ENCODE measurements at regions not wholly inside any gene's neighbourhood (a gene's known extent, or its start where the extent isn't known, plus 50 kb on each side); places are given as distances from the start of the nearest gene placed in this dataset.

DNA sequence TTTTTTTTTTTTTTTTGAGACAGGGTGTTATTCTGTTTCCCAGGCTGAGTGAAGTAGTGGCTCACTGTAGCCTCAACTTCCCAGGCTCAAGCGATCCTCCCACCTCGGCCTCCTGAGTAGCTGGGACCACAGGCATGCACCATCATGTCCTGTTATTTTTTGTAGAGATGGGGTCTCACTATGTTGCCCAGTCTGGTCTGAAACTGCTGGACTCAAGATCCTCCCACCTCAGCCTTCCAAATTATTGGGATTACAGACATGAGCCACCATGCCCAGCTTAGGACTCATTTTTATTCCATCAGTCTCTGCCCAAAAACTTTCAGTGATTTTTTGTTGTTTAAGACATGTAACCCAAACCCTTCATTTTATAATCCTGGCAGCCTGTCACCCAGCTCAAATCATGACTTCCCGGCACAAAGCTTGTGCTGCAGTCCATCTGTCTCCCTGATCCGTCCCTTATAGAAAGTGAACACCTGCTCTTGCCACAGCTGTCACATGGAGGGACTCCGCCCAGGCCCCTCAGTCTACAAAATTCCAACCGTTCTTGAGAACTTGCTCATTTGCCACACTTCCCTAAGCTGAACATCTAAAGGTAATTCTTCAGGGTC, 183.9 kb upstream of the JARID2 start:
- ATAC-seq (no peak), DNase-seq (no peak)
- Mint-ChIP-seq H3K4me3 (no peak overlapping the region), H3K9me3 (ENCODE audit: low read depth) (no peaks in the 10 kb centered on the region), H3K4me1 (peaks cover 3% of the 10 kb centered on the region), H3K27me3 (no peaks in the 10 kb centered on the region), H3K27ac (no peak overlapping the region), H3K36me3 (no peaks in the 10 kb centered on the region)
- CTCF ChIA-PET: no interaction called here

DNA sequence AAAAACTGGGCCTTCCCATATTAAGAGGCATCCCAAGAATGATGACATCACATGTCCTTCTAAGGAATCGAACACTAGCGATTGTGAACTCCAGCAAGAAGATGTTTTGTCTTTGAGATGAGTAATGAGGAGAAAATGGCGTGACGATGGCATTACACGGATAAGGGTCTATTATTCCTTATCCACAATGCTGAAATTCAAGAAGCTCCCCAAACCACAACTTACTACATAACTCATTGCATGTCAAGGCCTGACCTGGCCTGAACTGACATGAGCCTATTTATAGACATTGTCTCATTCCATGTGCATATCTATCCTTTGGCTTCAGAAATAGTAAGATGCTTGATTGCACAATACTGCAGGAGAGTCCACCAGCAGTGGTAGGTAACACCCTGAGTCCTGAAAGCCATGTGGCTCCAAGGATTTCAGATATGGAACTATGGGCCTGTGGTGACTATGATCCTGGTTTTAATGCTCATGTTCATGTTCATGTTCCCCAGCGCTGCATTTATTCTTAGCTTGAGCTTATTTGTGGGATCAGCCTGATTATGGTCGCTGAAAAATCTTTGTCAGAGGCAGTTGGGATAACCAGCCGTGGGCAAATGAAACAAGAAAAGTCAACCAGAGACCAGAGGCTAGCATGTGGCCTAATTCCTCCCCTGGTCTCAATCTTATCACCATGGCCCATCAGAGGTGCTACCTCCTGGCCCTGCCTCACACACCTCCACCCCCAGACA, 183.2 kb upstream of the JARID2 start:
- no peak overlapping the region for H3K4me3 Mint-ChIP-seq
- peaks cover 3% of the 10 kb centered on the region for H3K4me1 Mint-ChIP-seq
- ATAC-seq (no peak), DNase-seq (no peak)
- H3K27ac Mint-ChIP-seq: no peak overlapping the region
- CTCF ChIA-PET: no interaction called here
- no peaks in the 10 kb centered on the region for H3K27me3 Mint-ChIP-seq
- H3K9me3 Mint-ChIP-seq (ENCODE audit: low read depth): no peaks in the 10 kb centered on the region
- H3K36me3 Mint-ChIP-seq: no peaks in the 10 kb centered on the region

DNA sequence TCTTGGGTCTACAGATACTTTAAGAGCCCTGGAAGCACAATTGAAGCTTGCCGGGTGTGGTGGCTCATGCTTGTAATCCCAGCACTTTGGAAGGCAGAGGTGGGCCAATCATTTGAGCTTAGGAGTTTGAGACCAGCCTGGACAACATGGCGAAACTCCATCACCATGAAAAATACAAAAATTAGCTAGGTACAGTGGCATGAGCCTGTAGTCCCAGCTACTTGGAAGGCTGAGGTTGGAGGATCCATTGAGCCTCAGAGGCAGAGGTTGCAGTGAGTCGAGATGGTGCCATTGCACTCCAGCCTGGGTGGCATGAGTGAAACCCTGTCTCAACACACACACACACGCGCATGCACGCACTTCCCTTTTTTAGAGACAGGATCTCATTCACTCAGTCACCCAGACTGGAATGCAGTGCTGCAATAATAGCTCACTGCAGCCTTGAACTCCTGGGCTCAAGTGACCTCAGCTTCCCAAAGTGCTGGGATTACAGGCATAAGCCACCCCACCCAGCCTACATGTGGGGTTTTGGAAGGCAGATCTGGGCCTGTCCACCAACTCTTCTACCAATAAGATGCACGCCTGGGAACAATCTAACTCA, 182.5 kb upstream of the JARID2 start:
- no peaks in the 10 kb centered on the region for H3K36me3 Mint-ChIP-seq

DNA sequence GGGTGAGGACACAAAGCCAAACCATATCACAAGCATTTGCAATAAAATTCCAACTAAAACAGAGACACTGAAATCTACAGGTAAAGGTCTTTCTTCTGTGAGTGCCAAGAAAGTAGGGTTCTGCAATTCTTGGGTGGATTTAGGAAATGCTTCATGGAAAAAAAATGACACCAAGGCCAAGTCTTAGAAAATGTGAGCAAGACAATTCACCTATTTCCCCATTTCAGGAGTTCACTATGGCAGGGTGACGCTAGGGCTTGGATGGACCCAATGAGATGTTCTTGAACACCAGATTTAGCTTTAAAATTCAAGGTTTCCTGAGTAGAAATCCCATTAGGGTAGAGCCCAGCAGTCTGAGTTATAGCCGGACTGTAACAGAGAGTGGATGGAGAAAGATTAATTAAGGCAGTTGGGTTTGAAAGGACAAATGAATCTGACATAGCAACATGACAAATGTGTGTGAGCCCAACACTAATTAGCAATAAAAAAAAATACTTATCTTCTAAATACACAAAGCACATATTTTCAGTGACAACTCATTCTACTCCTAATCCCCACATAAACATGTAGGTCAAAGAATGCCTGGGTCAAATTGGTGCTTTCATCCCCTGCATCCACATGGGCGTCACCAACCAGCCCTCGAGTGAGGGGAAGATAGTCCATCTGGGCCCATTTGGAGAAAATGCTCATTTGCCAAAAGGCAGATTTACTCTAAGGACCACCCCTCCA, 180.4 kb upstream of the JARID2 start:
- no peak for ATAC-seq
- Mint-ChIP-seq H3K4me3 (no peak overlapping the region), H3K9me3 (ENCODE audit: low read depth) (no peaks in the 10 kb centered on the region), H3K27me3 (no peaks in the 10 kb centered on the region), H3K36me3 (no peaks in the 10 kb centered on the region), H3K27ac (no peak overlapping the region), H3K4me1 (no peaks in the 10 kb centered on the region)
- CTCF ChIA-PET: no interaction called here
- no peak for DNase-seq

More for the DNA sequence above, 182.5 kb upstream of the JARID2 start:
- ATAC-seq (no peak), DNase-seq (no peak)
- CTCF ChIA-PET: no interaction called here
- Mint-ChIP-seq H3K4me3 (no peak overlapping the region), H3K4me1 (no peaks in the 10 kb centered on the region), H3K27ac (no peak overlapping the region), H3K27me3 (no peaks in the 10 kb centered on the region), H3K9me3 (ENCODE audit: low read depth) (no peaks in the 10 kb centered on the region)

DNA sequence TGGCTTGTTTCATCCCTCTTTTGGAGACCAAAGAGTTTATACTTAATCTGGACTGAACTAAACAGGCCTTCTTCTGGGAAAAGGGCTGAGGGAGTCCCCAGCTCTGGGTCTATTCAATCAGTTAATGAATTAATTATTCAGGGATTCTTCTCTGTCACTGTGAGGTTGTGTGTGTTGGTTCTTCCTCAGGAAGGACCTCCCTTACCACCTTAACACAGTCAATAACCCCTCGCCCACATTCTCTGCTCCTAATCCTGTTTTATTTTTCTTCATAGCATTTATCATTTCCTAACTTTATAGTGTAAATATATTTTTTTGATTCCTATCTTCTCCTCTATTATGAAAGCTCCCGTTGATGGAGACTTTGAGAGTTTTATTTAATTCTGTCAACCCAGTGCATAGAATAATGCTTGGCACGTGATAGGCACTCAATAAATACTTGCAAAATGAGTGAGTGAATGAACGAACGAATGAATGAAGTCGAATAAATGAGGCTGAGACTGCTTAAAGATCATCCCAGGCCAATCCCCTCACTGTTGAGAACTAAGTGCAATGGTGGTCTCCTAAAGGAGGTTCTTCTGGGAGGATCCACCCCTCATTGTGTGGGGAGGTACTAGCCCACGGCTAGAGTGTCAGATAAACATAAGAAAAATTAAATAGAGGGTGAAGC, 179.6 kb upstream of the JARID2 start:
- CTCF ChIA-PET: no interaction called here
- DNase-seq: no peak
- Mint-ChIP-seq H3K4me3 (no peak overlapping the region), H3K9me3 (ENCODE audit: low read depth) (no peaks in the 10 kb centered on the region), H3K27me3 (no peaks in the 10 kb centered on the region), H3K4me1 (no peaks in the 10 kb centered on the region), H3K36me3 (no peaks in the 10 kb centered on the region), H3K27ac (no peak overlapping the region)
- no peak for ATAC-seq

DNA sequence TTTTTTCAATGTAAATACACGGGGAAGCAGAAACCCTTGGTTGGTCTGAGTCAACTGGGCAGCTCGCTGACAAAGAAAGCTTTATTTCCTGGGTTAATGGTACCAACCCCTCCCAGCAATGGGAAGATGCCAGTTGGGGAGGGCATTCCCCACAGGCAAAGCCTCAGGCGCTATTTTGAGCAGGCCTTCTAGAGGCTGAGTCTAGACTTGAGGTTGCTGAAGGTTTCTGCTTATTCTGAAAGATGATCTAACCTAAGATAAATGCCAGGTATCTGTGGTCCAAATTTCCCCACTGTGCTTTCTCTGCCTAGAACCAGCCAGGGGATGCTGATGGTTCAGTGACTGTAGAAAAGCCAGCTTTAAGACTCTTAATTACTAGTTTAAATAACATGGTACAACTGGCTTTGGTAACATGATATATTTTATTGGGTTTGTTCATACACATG, 172.5 kb upstream of the JARID2 start:
- ATAC-seq: no peak
- CTCF ChIA-PET: interaction anchor here (0.6 kb wide), 1 partner anchor 426 kb away, joined by 3 read pairs; no protein-coding TSS in a partner anchor
- H3K27ac Mint-ChIP-seq: no peak overlapping the region
- H3K36me3 Mint-ChIP-seq: no peaks in the 10 kb centered on the region
- H3K4me3 Mint-ChIP-seq: no peak overlapping the region
- no peak for DNase-seq
- no peaks in the 10 kb centered on the region for H3K4me1 Mint-ChIP-seq
- H3K9me3 Mint-ChIP-seq (ENCODE audit: low read depth): no peaks in the 10 kb centered on the region
- no peaks in the 10 kb centered on the region for H3K27me3 Mint-ChIP-seq

DNA sequence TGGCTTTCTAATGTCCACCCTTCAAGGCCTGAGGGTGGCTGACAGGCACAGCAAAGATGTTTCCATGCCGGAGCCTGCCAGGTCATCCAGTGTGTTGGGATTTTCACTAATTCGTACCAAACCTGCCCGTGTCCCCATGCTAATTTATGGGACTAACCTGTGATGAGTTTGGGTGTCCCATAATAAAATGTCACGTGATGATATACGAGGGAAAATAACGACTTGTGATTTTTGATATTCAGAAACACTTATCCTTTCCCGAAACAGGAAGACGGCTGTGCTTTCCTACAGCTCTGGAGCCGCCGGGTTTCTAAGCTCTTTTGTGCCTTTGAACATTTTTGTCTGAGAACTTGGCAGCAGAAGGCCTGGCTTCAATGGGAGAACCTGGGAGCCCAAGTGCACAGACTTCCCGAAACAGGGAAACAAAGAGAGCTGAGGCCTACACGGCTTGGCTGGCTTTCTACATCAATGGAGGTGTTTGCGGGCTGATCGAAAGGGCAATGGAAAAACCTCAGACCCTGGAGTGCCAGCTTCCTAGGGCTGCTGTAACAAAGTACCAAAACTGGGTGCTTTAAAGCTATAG, 171.9 kb upstream of the JARID2 start:
- Mint-ChIP-seq H3K27me3 (no peaks in the 10 kb centered on the region), H3K27ac (no peak overlapping the region), H3K4me3 (no peak overlapping the region), H3K36me3 (no peaks in the 10 kb centered on the region), H3K9me3 (ENCODE audit: low read depth) (no peaks in the 10 kb centered on the region), H3K4me1 (no peaks in the 10 kb centered on the region)
- ATAC-seq (no peak), DNase-seq (no peak)
- CTCF ChIA-PET: interaction anchor here (0.6 kb wide), 1 partner anchor 427 kb away, joined by 3 read pairs; no protein-coding TSS in a partner anchor

DNA sequence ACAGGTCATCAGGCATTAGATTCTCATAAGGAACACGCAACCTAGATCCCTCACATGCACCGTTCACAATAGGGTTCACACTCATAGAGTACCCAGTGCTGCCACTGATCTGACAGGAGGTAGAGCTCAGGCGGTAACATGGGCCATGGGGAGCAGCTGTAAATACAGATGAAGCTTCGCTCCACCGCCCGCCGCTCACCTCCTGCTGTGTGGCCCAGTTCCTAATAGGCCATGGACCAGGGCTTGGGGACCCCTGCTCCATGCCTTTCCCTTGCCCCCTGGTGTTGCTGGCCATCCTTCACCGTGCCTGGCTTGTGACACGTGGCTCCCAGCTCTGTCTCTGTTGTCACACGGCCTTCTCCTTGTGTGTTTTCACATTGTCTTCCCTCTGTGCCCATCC, 171.1 kb upstream of the JARID2 start:
- Mint-ChIP-seq H3K27ac (no peak overlapping the region), H3K27me3 (no peaks in the 10 kb centered on the region), H3K4me1 (no peaks in the 10 kb centered on the region), H3K36me3 (no peaks in the 10 kb centered on the region), H3K4me3 (no peak overlapping the region), H3K9me3 (ENCODE audit: low read depth) (no peaks in the 10 kb centered on the region)
- CTCF ChIA-PET: no interaction called here
- ATAC-seq (no peak), DNase-seq (no peak)

DNA sequence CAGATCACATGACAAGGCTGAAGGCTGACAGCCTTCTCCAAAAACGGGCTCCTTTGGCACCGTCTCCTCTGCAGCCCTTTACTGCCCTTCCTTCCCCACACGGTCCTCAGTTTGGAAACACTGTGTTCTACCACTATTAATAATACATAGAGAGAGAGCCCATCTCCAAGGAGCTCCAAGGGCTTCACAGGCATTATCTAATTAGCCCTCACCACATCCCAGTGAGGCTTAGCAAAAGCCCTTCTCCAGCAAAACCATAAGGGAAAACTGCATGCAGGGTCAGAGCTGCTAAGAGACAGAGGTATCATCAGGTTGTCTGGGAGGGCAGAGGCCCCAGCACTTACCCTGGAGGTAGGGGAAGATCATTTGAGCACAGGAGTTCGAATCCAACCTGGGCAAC, 169.3 kb upstream of the JARID2 start:
- CTCF ChIA-PET: no interaction called here
- H3K27ac Mint-ChIP-seq: no peak overlapping the region
- no peak overlapping the region for H3K4me3 Mint-ChIP-seq
- no peaks in the 10 kb centered on the region for H3K27me3 Mint-ChIP-seq
- H3K9me3 Mint-ChIP-seq (ENCODE audit: low read depth): no peaks in the 10 kb centered on the region
- no peak for DNase-seq
- H3K36me3 Mint-ChIP-seq: no peaks in the 10 kb centered on the region
- ATAC-seq: no peak
- H3K4me1 Mint-ChIP-seq: no peaks in the 10 kb centered on the region

DNA sequence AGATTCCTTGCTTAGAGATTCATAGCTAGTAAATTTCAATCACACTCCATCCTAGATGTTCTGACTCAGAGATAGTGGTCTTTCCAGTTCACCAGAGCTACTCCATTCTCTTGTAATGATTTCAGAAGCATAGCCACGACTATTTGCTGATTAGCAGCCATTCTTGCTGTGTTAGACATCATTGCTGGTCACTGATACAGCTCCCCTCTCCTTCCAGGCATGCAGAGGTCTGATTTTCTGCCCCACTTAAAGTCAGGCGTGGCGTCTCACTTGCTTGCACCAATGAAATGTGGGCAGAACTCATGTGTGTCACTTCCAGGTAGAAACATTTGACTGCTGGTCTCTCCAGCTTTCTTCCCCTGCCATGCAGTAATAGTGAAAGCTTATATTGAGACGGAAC, 168.9 kb upstream of the JARID2 start:
- no peaks in the 10 kb centered on the region for H3K4me1 Mint-ChIP-seq
- no peak for ATAC-seq
- CTCF ChIA-PET: no interaction called here
- no peaks in the 10 kb centered on the region for H3K36me3 Mint-ChIP-seq
- H3K27ac Mint-ChIP-seq: no peak overlapping the region
- H3K27me3 Mint-ChIP-seq: no peaks in the 10 kb centered on the region
- H3K9me3 Mint-ChIP-seq (ENCODE audit: low read depth): no peaks in the 10 kb centered on the region
- no peak for DNase-seq
- H3K4me3 Mint-ChIP-seq: no peak overlapping the region

DNA sequence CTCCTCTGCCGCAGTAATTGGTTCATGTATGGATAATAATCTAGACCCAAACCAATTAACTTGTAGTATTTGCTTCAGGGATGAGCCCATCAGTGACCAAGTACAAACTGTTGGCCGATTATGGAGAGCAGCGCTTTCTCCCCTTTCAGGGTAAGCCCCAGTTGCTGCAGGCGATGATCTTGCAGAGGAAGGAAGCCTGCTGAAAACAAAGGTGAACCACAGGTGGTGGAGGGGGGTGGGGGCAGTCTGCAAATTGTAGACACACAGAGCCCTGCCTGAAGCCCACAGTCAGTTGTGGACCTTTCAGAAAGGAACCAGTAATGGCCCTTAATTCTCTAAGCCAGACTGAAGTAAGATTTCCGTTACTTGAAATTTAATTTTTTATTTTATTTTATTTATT, 167.9 kb upstream of the JARID2 start:
- CTCF ChIA-PET: no interaction called here
- DNase-seq (no peak), ATAC-seq (no peak)
- no peaks in the 10 kb centered on the region for H3K27me3 Mint-ChIP-seq
- H3K9me3 Mint-ChIP-seq (ENCODE audit: low read depth): no peaks in the 10 kb centered on the region
- no peaks in the 10 kb centered on the region for H3K4me1 Mint-ChIP-seq
- no peak overlapping the region for H3K27ac Mint-ChIP-seq
- H3K4me3 Mint-ChIP-seq: no peak overlapping the region
- no peaks in the 10 kb centered on the region for H3K36me3 Mint-ChIP-seq

DNA sequence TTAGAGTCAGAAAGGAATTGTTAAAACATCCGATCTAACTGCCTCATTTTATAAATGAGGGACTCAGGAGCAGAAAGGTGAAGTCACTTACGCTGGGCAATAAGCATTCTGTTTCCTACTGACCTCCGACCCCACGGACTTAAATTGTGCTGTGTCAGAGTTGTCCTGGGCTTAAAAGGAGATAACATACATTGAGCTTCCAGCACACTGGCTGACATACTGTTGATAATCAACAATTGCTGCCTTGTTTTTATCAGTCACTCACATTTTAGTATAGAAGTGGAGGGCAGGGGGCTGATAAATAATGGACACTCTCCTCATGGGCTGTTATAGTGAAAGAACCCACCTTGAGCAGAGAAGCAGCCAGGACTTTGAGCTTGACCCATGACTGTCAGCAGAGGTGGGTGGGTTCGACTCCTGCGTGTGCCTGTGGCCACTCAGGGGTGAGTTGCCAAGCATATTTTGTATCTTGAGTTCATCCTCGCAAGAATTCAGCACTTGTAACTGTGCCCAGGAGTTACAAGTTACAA, 166.5 kb upstream of the JARID2 start:
- no peaks in the 10 kb centered on the region for H3K4me1 Mint-ChIP-seq
- DNase-seq: no peak
- H3K36me3 Mint-ChIP-seq: no peaks in the 10 kb centered on the region
- no peak overlapping the region for H3K4me3 Mint-ChIP-seq
- CTCF ChIA-PET: no interaction called here
- ATAC-seq: no peak
- no peaks in the 10 kb centered on the region for H3K9me3 Mint-ChIP-seq (ENCODE audit: low read depth)
- no peaks in the 10 kb centered on the region for H3K27me3 Mint-ChIP-seq
- no peak overlapping the region for H3K27ac Mint-ChIP-seq

DNA sequence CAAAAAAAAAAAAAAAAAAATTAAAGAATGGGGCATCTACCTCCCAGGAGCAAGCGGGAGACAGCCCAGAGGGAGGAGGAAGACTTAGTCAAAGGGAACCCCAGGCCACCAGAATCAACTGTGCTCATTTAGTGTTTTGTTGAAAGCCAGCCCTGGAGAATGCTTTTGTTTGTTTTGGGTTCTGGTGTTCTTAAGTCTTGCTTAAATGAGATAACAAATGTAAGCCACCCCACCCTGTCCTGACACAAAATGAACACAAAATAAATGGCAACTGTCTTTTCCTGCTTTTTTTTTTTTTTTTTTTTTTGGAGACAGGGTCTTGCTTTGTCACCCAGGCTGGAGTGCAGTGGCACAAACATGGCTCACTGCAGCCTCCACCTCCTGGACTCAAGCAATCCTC, 165.0 kb upstream of the JARID2 start:
- H3K27ac Mint-ChIP-seq: no peak overlapping the region
- no peaks in the 10 kb centered on the region for H3K9me3 Mint-ChIP-seq (ENCODE audit: low read depth)
- no peak overlapping the region for H3K4me3 Mint-ChIP-seq
- CTCF ChIA-PET: no interaction called here
- no peaks in the 10 kb centered on the region for H3K36me3 Mint-ChIP-seq
- ATAC-seq (no peak), DNase-seq (no peak)
- H3K27me3 Mint-ChIP-seq: no peaks in the 10 kb centered on the region
- H3K4me1 Mint-ChIP-seq: no peaks in the 10 kb centered on the region
